ENCODE measurements at regions not wholly inside any gene's neighbourhood (a gene's known extent, or its start where the extent isn't known, plus 50 kb on each side); places are given as distances from the start of the nearest gene placed in this dataset.

GRCh38 chr2:120576509-120577474 lies 158.9 kb upstream of the GLI2 start:
- no TSS peak for BruUV-seq (replicated peaks)

DNA sequence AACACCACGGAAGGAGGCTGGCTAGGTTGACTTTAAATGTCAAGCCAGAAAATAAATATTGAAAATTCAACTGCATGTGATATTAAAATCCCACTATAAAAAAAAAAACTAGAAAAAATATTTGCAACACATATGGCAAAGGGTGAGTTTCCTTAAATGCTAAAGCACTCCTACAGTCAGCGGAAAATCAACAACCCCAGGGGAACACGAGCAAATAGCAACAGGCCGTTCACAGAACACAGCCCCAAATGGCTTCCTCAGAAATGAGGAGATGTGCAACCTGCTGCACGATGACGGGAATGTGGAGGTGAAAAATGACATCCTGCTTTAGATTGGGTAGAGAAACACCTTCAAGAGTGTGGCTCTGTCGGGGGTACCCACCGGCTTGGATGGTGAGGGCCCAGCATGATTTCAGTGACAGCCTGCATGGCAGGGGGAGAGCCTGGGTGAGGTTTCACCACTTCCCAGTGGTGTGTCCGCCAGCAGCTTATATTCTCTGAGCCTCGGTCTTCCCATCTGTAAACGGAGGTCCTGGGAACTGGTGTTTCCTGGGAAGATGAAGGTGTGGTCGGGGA lies 157.9 kb upstream of the GLI2 start:
- intact Hi-C loops (cut with micrococcal nuclease; ENCODE audit: unreplicated experiment): no loop called here
- H3K36me3 ChIP-seq (ENCODE audit: control insufficient read depth in 2 of 2, insufficient read depth in 2 of 2, low read length in 1 of 2): no peaks in the 10 kb centered on the region
- H2AFZ ChIP-seq (ENCODE audit: control insufficient read depth, low read depth, low read length): no peak overlapping the region
- DNase-seq (ENCODE audit: low read depth, low spot score) (no peak), ATAC-seq (no peak), FAIRE-seq (no peak)
- no peak overlapping the region for H3K4me2 ChIP-seq (ENCODE audit: control insufficient read depth, insufficient read depth)
- no peak overlapping the region for H3K27ac ChIP-seq (ENCODE audit: control insufficient read depth, insufficient read depth)
- no peaks in the 10 kb centered on the region for H3K9me3 ChIP-seq (replicated peaks; ENCODE audit: control insufficient read depth, insufficient read depth, low read length)
- H3K9ac ChIP-seq (ENCODE audit: control insufficient read depth, insufficient read depth, low read length): no peak overlapping the region
- no TSS peak for BruUV-seq (replicated peaks)
- ChIA-PET CTCF (no interaction called here), RAD21 (ENCODE audit: unreplicated experiment) (no interaction called here), POLR2A (no interaction called here), SMC1A (ENCODE audit: uncharacterized antibody, unreplicated experiment) (no interaction called here)
- in situ Hi-C loops (cut with MboI): no loop called here
- no peaks in the 10 kb centered on the region for H3K4me1 ChIP-seq (ENCODE audit: control insufficient read depth, insufficient read depth, low read length)
- 20% methylated on average over 12 of the region's 12 CpGs for WGBS (ENCODE audit: insufficient coverage, insufficient replicate concordance, low lambda C conversion rate, missing lambda C conversion rate)
- peaks cover 4 to 7% of the 10 kb centered on the region in 2 experiments for H3K27me3 ChIP-seq (replicated peaks in 1 of 2; ENCODE audit: control insufficient read depth in 2 of 2, insufficient read depth in 2 of 2, low read length in 1 of 2)
- H4K20me1 ChIP-seq (ENCODE audit: control insufficient read depth, insufficient read depth): 0 out of 2 replicates have a peak, but pooled peaks cover 2% of the 10 kb centered on the region
- H3K79me2 ChIP-seq (ENCODE audit: control insufficient read depth, insufficient read depth, low read length): no peaks in the 10 kb centered on the region
- H3K4me3 ChIP-seq: no peak overlapping the region
- TF ChIP-seq GATAD2B (conservative IDR thresholded peaks at IDR 0.05; ENCODE audit: low read depth) (no peak), SMAD5 (IDR thresholded peaks at IDR 0.05; ENCODE audit: low read depth) (no peak), RB1 (IDR thresholded peaks at IDR 0.05; ENCODE audit: borderline replicate concordance) (no peak), CREB1 (IDR thresholded peaks at IDR 0.05; ENCODE audit: low read depth) (no peak), ZBTB11 (CRISPR knock-in tag; IDR thresholded peaks at IDR 0.05) (no peak), EZH2 (IDR thresholded peaks at IDR 0.05; ENCODE audit: borderline replicate concordance, control insufficient read depth, low read depth, low read length) (no peak), NR2F1 (conservative IDR thresholded peaks at IDR 0.05) (no peak), NFYA (IDR thresholded peaks at IDR 0.05; ENCODE audit: borderline replicate concordance, low read depth, low read length) (no peak), CBX3 (IDR thresholded peaks at IDR 0.05; ENCODE audit: borderline replicate concordance, low read depth) (no peak), BHLHE40 (IDR thresholded peaks at IDR 0.05; ENCODE audit: borderline replicate concordance in 1 of 2, low read depth in 2 of 2, low read length in 1 of 2) (no peak)

More at GRCh38 chr2:120576509-120577474, 158.9 kb upstream of the GLI2 start:
- in situ Hi-C loops (cut with MboI): no loop called here
- ChIA-PET SMC1A (ENCODE audit: uncharacterized antibody, unreplicated experiment) (no interaction called here), CTCF (no interaction called here), POLR2A (no interaction called here), RAD21 (ENCODE audit: unreplicated experiment) (no interaction called here)
- Histone ChIP-seq H4K20me1 (ENCODE audit: control insufficient read depth, insufficient read depth) (0 out of 2 replicates have a peak, but pooled peaks cover 2% of the 10 kb centered on the region), H3K4me3 (no peak overlapping the region), H2AFZ (ENCODE audit: control insufficient read depth, low read depth, low read length) (no peak overlapping the region), H3K36me3 (ENCODE audit: control insufficient read depth in 2 of 2, insufficient read depth in 2 of 2, low read length in 1 of 2) (no peaks in the 10 kb centered on the region), H3K27me3 (replicated peaks in 1 of 2; ENCODE audit: control insufficient read depth in 2 of 2, insufficient read depth in 2 of 2, low read length in 1 of 2) (peaks cover 4 to 7% of the 10 kb centered on the region in 2 experiments), H3K9me3 (replicated peaks; ENCODE audit: control insufficient read depth, insufficient read depth, low read length) (no peaks in the 10 kb centered on the region), H3K9ac (ENCODE audit: control insufficient read depth, insufficient read depth, low read length) (no peak overlapping the region), H3K4me1 (ENCODE audit: control insufficient read depth, insufficient read depth, low read length) (no peaks in the 10 kb centered on the region), H3K79me2 (ENCODE audit: control insufficient read depth, insufficient read depth, low read length) (no peaks in the 10 kb centered on the region), H3K4me2 (ENCODE audit: control insufficient read depth, insufficient read depth) (no peak overlapping the region), H3K27ac (ENCODE audit: control insufficient read depth, insufficient read depth) (no peak overlapping the region)
- no peak for TF ChIP-seq IRF4 (IDR thresholded peaks at IDR 0.05; ENCODE audit: low read depth, low read length)
- TF ChIP-seq NR2F1 (conservative IDR thresholded peaks at IDR 0.05): no peak
- TF ChIP-seq CHD4 (IDR thresholded peaks at IDR 0.05): no peak
- TF ChIP-seq CBFB (IDR thresholded peaks at IDR 0.05; ENCODE audit: low read depth): no peak
- TF ChIP-seq SREBF1 (IDR thresholded peaks at IDR 0.05; ENCODE audit: low read length): no peak
- no peak for TF ChIP-seq SREBF2 (IDR thresholded peaks at IDR 0.05; ENCODE audit: low read length)
- TF ChIP-seq FOXM1 (IDR thresholded peaks at IDR 0.05; ENCODE audit: low read depth, low read length): no peak
- TF ChIP-seq FOXK2 (IDR thresholded peaks at IDR 0.05): no peak
- ATAC-seq: no peak
- DNase-seq (ENCODE audit: low read depth, low spot score): no peak
- 11% methylated on average over 51 of the region's 51 CpGs for WGBS (ENCODE audit: insufficient coverage, insufficient replicate concordance, low lambda C conversion rate, missing lambda C conversion rate)
- intact Hi-C loops (cut with micrococcal nuclease; ENCODE audit: unreplicated experiment): no loop called here
- no peak for FAIRE-seq

All from GM12878 (cell line).